Stomach (tissue), 8 donors: ENCODE measurements at regions not wholly inside any gene's neighbourhood (a gene's known extent, or its start where the extent isn't known, plus 50 kb on each side); places are given as distances from the start of the nearest gene placed in this dataset.

Experiments
- DNase-seq, 2 donors: peaks; one replicate each; pipeline versions ENCODE4 v3.0.0 to v3.0.0-alpha.2; 2013 to 2019
- H3K27ac ChIP-seq, 5 donors: fragments of 200-600 bp in 4 of 5; sonication (generic) in 4 of 5; one replicate each; pipeline ENCODE4 v1.5.1; 2013 to 2019; ENCODE audit warnings: mild to moderate bottlenecking in 1 of 5, moderate library complexity in 1 of 5
- H3K27me3 ChIP-seq, 3 donors: fragments of 200-600 bp; sonication (generic); one replicate each; pipeline ENCODE4 v1.5.1; 2017 to 2019; ENCODE audit warnings: mixed run types in 1 of 3
- H3K36me3 ChIP-seq, 4 donors: fragments of 200-600 bp; sonication (generic); 1 replicate in 3 of 4; 2 replicates in 1 of 4; pipeline ENCODE4 v1.5.1; 2016 to 2019
- H3K4me1 ChIP-seq, 4 donors: fragments of 200-600 bp; sonication (generic); one replicate each; pipeline ENCODE4 v1.5.1; 2016 to 2019
- H3K4me3 ChIP-seq, 4 donors: fragments of 200-600 bp; sonication (generic) in 3 of 4; one replicate each; pipeline ENCODE4 v1.5.1; 2016 to 2019; ENCODE audit warnings: mild to moderate bottlenecking in 1 of 4
- H3K9me3 ChIP-seq, 4 donors: fragments of 200-600 bp; sonication (generic); one replicate each; pipeline ENCODE4 v1.5.1; 2016 to 2019
- CTCF ChIP-seq, 7 experiments: fragments of 450-650 bp in 4 of 7; fragments of 200-600 bp in 3 of 7; sonication (generic) in 3 of 7; IDR thresholded peaks; one replicate each; pipeline ENCODE4 v1.5.1; 2016 to 2019; ENCODE audit warnings: antibody characterized with exemption in 7 of 7, control low read depth in 2 of 7, mild to moderate bottlenecking in 1 of 7
- EP300 ChIP-seq: sonication (generic); formaldehyde crosslinking; IDR thresholded peaks from one replicate; pipeline ENCODE4 v1.6.1; 2017; ENCODE audit warnings: antibody characterized with exemption
- POLR2A ChIP-seq, 4 donors: fragments of 450-650 bp; IDR thresholded peaks; one replicate each; pipeline ENCODE4 v1.6.1; 2016; ENCODE audit warnings: antibody characterized with exemption in 4 of 4, control low read depth in 2 of 4, mild to moderate bottlenecking in 1 of 4, moderate library complexity in 1 of 4
- POLR2AphosphoS5 ChIP-seq, 3 donors: sonication (generic); formaldehyde crosslinking; IDR thresholded peaks; one replicate each; pipeline ENCODE4 v1.6.1; 2016; ENCODE audit warnings: antibody characterized with exemption in 3 of 3
- WGBS, 5 donors: extraction: QIAGEN DNeasy Blood & Tissue Kit in 3 of 5; methylation state at CpG; one replicate each; pipeline versions ENCODE4 v1.1.5 to v1.1.7; 2013 to 2018; 5-methylcytosine and 5-hydroxymethylcytosine counted together
- intact Hi-C: fragments of 100-400 bp; cut with DNase I; formaldehyde crosslinking; loops from one replicate; pipeline ENCODE4 v1.15.1; 2023; ENCODE audit warnings: low total_unique reads
- donor health status: healthy with polysubstance abuse.
- donor health status: Bipolar disorder and iron deficiency.
- donor health status: healthy.

- Histone ChIP-seq H3K9me3 (no peaks in the 10 kb centered on the region), H3K36me3 (no peaks in the 10 kb centered on the region), H3K27me3 (peaks cover 0 to 8% (median 0%) of the 10 kb centered on the region in 3 donors), H3K27ac (no peak overlapping the region), H3K4me3 (no peak overlapping the region), H3K4me1 (no peaks in the 10 kb centered on the region)
- intact Hi-C loops = no loop called here
- 90 to 98% (median 95%) methylated on average over 3 to 4 of the region's 4 CpGs for WGBS, 5 donors
- TF ChIP-seq POLR2AphosphoS5 (IDR thresholded peaks at IDR 0.05) (no peak), CTCF (IDR thresholded peaks at IDR 0.05) (no peak), EP300 (no peak), POLR2A (IDR thresholded peaks at IDR 0.05) (no peak)
- DNase-seq = no peak
Observed at GRCh38 chr15:98452238-98452637, 196.1 kb upstream of the IGF1R start.

GRCh38 chr15:98455904-98456303, 192.4 kb upstream of the IGF1R start:
- no peaks in the 10 kb centered on the region for H3K9me3 ChIP-seq
- no peaks in the 10 kb centered on the region for H3K27me3 ChIP-seq
- no peak for TF ChIP-seq POLR2A (IDR thresholded peaks at IDR 0.05)
- no peak for TF ChIP-seq EP300
- TF ChIP-seq POLR2AphosphoS5 (IDR thresholded peaks at IDR 0.05) = no peak
- no peak for TF ChIP-seq CTCF (IDR thresholded peaks at IDR 0.05)
- H3K27ac ChIP-seq = no peak overlapping the region
- no peak overlapping the region for H3K4me3 ChIP-seq
- H3K36me3 ChIP-seq = no peaks in the 10 kb centered on the region
- DNase-seq = no peak
- no peaks in the 10 kb centered on the region for H3K4me1 ChIP-seq
- WGBS, 5 donors = 82 to 91% (median 86%) methylated on average over 5 of the region's 5 CpGs
- intact Hi-C loops = no loop called here

- DNase-seq = no peak
- 76 to 91% (median 84%) methylated on average over 1 of the region's 1 CpG for WGBS, 5 donors
- TF ChIP-seq POLR2A (IDR thresholded peaks at IDR 0.05) (no peak), EP300 (no peak), CTCF (IDR thresholded peaks at IDR 0.05) (no peak), POLR2AphosphoS5 (IDR thresholded peaks at IDR 0.05) (no peak)
Observed at GRCh38 chr15:98476559-98476958, 171.8 kb upstream of the IGF1R start.

GRCh38 chr15:98480844-98481243, 167.5 kb upstream of the IGF1R start:
- DNase-seq = no peak
- Histone ChIP-seq H3K4me1 (no peaks in the 10 kb centered on the region), H3K9me3 (peaks cover 12 to 30% (median 24%) of the 10 kb centered on the region in 4 donors), H3K27ac (no peak overlapping the region), H3K4me3 (no peak overlapping the region), H3K36me3 (no peaks in the 10 kb centered on the region), H3K27me3 (no peaks in the 10 kb centered on the region)
- 70 to 79% (median 77%) methylated on average over 11 of the region's 11 CpGs for WGBS, 5 donors
- TF ChIP-seq POLR2A (IDR thresholded peaks at IDR 0.05) = no peak
- TF ChIP-seq CTCF (IDR thresholded peaks at IDR 0.05) = no peak
- TF ChIP-seq EP300 = no peak
- TF ChIP-seq POLR2AphosphoS5 (IDR thresholded peaks at IDR 0.05) = no peak
- intact Hi-C loops = no loop called here

More at GRCh38 chr15:98476559-98476958, 171.8 kb upstream of the IGF1R start:
- no peaks in the 10 kb centered on the region for H3K27me3 ChIP-seq
- H3K9me3 ChIP-seq = peaks cover 4 to 33% (median 18%) of the 10 kb centered on the region in 4 donors
- no peak overlapping the region for H3K4me3 ChIP-seq
- H3K36me3 ChIP-seq = no peaks in the 10 kb centered on the region
- intact Hi-C loops = no loop called here
- no peak overlapping the region for H3K27ac ChIP-seq
- no peaks in the 10 kb centered on the region for H3K4me1 ChIP-seq
